CD4-positive, alpha-beta T cell treated with Interleukin-10 for 1 hour (primary cell): ENCODE measurements at regions not wholly inside any gene's neighbourhood (a gene's known extent, or its start where the extent isn't known, plus 50 kb on each side); places are given as distances from the start of the nearest gene placed in this dataset.

Experiments used
- DNase-seq: peaks from one replicate; pipeline ENCODE4 v3.0.0-alpha.2; 2020

- no peak for DNase-seq
Measured at GRCh38 chr7:28231176-28231575, 50.6 kb upstream of the JAZF1 start.

- DNase-seq = no peak
Measured at GRCh38 chr7:28236560-28236959, 56.0 kb upstream of the JAZF1 start.

- DNase-seq = no peak
Measured at GRCh38 chr7:28237363-28237762, 56.8 kb upstream of the JAZF1 start.

- DNase-seq = no peak
Measured at GRCh38 chr7:28239823-28240204, 59.2 kb upstream of the JAZF1 start.

- DNase-seq = no peak
Measured at GRCh38 chr7:28240481-28240880, 59.9 kb upstream of the JAZF1 start.

GRCh38 chr7:28243861-28244260 lies 63.3 kb upstream of the JAZF1 start:
- no peak for DNase-seq

- no peak for DNase-seq
Measured at GRCh38 chr7:28245123-28245878, 64.7 kb upstream of the JAZF1 start.

- no peak for DNase-seq
Measured at GRCh38 chr7:28246921-28247461, 66.4 kb upstream of the JAZF1 start.

- no peak for DNase-seq
Measured at GRCh38 chr7:28258240-28258639, 77.6 kb upstream of the JAZF1 start.

GRCh38 chr7:28260969-28261368 lies 80.4 kb upstream of the JAZF1 start:
- DNase-seq = no peak

GRCh38 chr7:28263622-28264271 lies 83.2 kb upstream of the JAZF1 start:
- DNase-seq = no peak

GRCh38 chr7:28266402-28266801 lies 85.8 kb upstream of the JAZF1 start:
- DNase-seq = no peak

GRCh38 chr7:28267012-28267411 lies 86.4 kb upstream of the JAZF1 start:
- no peak for DNase-seq

- DNase-seq = no peak
Measured at GRCh38 chr7:28269700-28270361, 89.2 kb upstream of the JAZF1 start.

GRCh38 chr7:28270536-28270935 lies 89.9 kb upstream of the JAZF1 start:
- DNase-seq = no peak

- peak; percentile 35 for DNase-seq
Measured at GRCh38 chr7:28272461-28272877, 91.9 kb upstream of the JAZF1 start.

GRCh38 chr7:28276298-28276697 lies 95.7 kb upstream of the JAZF1 start:
- DNase-seq = no peak

GRCh38 chr7:28277364-28277763 lies 96.8 kb upstream of the JAZF1 start:
- DNase-seq = no peak

- no peak for DNase-seq
Measured at GRCh38 chr7:28277958-28278357, 97.4 kb upstream of the JAZF1 start.

GRCh38 chr7:28280516-28280915 lies 99.9 kb upstream of the JAZF1 start:
- no peak for DNase-seq

- DNase-seq = no peak
Measured at GRCh38 chr7:28290496-28290895, 109.9 kb upstream of the JAZF1 start.

- no peak for DNase-seq
Measured at GRCh38 chr7:28291559-28291958, 111.0 kb upstream of the JAZF1 start.

GRCh38 chr7:28292834-28293526 lies 112.4 kb upstream of the JAZF1 start:
- no peak for DNase-seq

GRCh38 chr7:28293527-28293835 lies 112.9 kb upstream of the JAZF1 start:
- no peak for DNase-seq
